EH (cell line): ENCODE measurements at regions not wholly inside any gene's neighbourhood (a gene's known extent, or its start where the extent isn't known, plus 50 kb on each side); places are given as distances from the start of the nearest gene placed in this dataset.
A peak's percentile ranks its signal among the peaks of the same experiment; 100 is the strongest.
"Not testable (repeated sequence)": the region's sequence is repeated elsewhere in the genome, so short reads cannot be mapped to it uniquely, and the experiment has no call there.

Source experiments
- DNase-seq: peaks from one replicate; pipeline ENCODE4 v3.0.0-alpha.2; 2015; ENCODE audit warnings: low read depth

GRCh38 chr10:44008270-44008916, 359.7 kb upstream of the ZNF32 start:
- DNase-seq, result peak; percentile 50

DNA sequence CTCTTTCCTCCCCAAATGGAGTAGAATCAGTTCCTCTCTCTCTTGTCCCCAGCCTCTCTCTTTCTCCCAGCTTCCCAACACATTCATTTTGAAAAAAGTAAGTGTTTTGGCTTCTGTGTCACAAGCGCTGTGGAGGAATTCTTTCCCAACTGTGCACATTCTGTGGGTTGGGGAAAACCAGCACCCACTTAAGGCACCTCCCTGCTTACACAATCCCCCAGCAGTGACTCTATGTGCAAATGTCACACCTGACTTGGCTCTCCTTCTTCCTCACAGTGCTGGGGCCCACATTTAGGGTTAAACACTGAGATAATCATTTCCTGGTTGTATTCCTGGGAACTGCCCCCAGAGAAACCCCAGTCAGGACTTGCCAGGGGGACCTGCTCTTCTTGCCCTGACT, 358.1 kb upstream of the ZNF32 start:
- peak; percentile 12 for DNase-seq

GRCh38 chr10:44005788-44006099, 357.1 kb upstream of the ZNF32 start:
- no peak for DNase-seq

DNA sequence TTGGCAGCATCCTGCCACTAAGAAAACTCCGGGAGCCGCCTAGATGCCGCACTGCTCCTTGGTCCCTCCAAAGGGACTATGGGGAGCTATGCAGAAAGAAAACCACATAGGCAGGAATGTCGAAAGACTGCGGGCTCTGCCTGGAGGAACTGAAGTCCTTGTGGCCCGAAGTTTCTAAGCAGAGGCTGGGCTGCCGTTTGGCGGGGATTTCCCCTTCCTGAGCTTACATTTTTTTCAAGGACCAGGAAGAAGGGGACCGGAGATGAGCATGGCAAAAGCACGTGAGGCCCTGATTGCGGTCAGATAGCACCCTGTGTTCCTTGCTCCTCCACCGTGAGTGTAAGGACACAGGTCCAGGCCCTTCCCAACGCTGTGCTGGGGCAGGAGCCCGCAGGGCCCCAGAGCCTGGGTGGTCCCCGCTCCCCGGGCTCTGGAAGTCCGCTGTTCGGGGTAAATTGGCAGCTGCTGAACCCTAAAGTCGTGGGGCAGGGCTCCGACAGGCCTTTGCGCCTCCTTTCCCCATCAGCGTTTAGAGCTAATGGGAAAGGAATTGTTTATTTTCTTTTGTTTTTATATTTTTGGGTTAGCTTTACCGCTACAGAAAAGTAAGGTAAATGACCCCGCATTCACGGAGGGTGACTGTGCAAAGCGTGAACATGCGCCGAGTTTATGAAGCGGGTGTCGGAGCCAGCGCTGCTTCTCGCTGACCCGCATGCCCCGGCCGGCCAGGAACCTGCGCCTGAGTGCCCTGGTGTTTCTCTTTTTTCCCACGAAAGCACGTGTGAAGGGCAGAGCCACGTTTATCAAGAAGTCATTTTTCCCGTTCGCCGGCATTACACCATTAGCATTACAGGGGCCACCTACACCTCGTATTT, 356.5 kb upstream of the ZNF32 start:
- DNase-seq, result no peak

DNA sequence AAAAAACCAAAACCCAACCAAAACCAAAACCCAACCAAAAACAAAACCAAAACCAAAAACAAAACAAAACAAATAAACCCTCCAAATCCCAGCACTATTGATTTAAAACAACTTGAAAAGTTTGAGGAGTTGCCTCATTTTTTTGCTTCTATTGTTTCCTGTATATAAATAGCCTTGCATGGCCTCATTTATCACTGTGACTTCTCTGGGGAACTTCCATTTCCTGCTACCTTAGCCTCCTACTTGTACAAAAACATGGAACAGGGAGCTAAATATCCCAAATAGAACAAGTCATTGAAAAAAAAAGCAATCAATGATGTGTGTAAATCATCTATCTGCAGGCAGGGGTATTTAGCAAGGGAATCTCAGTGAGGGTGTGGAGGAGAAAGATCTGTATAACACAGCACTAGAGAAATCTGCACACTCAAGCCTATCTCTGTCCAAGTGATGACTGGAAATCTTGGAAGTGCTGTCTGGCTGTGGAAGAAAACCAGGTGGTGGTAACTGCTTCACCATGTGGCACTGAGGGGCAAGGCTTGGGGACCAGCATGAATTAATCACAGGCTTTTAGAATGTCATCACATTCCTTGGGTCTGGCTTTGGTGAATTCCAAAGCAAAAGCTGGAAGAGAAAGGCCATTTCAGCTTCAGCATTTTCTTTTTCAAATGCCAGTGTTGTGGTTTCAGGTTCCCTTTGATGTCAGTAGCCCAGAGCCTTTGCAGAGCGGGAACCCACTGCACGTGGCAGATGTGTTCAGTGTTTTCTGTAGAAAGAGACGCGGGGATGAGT, 349.5 kb upstream of the ZNF32 start:
- peak; percentile 62 for DNase-seq

GRCh38 chr10:43997330-43997729, 348.6 kb upstream of the ZNF32 start:
- no peak for DNase-seq

DNA sequence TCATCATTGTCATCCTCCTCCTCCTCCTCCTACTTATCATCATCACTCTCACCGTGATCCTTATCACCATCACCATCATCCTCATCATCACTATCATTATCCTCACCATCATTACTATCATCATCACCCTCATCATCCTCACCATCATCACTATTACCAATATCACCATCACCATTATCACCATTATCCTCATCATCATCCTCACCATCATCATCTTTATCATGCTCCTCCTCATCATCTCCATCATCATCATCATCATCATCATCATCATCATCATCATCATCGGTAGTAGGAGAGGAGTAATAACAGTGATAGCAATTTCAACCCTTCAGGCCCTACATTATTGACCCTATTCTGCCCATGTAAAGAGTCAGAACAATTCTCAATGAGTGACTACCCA, 345.9 kb upstream of the ZNF32 start:
- no peak for DNase-seq

DNA sequence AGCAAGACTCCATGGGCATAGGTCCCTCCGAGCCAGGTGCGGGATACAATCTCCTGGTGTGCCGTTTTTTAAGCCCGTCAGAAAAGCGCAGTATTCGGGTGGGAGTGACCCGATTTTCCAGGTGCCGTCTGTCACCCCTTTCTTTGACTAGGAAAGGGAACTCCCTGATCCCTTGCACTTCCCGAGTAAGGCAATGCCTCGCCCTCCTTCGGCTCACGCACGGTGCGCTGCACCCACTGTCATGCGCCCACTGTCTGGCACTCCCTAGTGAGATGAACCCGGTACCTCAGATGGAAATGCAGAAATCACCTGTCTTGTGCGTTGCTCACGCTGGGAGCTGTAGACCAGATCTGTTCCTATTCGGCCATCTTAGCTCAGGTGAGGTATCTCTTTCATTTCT, 344.1 kb upstream of the ZNF32 start:
- not testable (repeated sequence) for DNase-seq

- DNase-seq, result no peak
Measured at GRCh38 chr10:43986374-43986773, 337.7 kb upstream of the ZNF32 start.

DNA sequence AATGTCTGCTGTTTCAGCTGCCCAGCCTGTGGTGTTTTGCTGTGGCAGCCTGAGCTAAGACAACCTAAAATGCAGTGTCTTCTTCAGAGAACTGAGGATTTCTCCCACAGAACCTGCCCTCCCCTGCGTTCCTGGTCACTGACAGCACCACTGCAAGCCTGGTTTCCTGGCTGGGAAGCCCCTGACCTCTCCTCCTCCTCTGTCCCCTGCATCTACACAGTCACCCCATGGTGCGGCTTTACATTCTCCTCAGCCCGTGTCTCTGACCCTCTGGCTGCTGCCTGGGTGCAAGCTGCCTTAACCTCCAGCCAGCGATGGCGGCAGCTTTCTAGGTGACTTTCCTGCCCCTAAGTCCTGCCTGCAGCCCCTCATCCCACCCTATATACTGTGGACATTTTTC, 337.3 kb upstream of the ZNF32 start:
- no peak for DNase-seq

DNA sequence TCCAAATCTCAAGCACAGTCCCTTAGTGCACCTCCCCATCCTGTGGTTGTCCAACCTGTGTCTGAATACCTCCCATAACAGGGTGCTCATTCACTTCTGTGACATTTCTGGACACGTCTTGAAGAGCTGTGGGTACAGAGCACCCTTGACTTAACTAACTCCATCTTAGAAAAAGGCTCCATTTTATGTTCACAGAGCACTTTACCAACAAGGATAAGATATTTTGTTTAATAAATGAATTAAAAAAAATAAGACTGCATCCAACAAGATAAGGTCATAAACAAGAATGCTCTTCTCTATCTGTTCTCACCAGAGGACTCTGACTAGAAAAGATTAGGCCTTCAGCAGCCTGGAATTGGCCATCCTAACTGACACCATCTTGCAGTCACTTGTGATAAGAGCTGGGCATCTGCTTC, 335.2 kb upstream of the ZNF32 start:
- no peak for DNase-seq

DNA sequence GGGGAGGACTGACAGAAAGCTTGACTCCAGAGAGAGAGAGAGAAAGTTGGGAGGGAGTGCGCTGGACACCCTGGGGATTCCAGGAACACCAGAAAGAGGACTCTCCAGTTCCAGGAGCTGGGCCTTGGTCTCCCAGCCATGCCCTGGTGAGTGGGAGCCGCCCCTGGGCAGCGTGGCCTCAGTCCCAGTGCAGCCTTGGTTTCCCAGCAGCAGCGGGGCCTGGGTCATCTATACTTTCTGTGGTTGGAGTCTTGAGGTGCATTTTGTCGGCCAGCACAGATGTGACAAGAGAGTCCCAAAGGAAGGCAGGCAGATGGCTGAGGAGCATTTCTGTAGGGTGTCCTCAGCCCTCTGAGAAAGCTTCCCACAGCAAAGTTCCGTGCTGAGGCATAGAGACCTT, 334.7 kb upstream of the ZNF32 start:
- DNase-seq, result no peak

- DNase-seq, result no peak
Measured at GRCh38 chr10:43982250-43982649, 333.6 kb upstream of the ZNF32 start.

GRCh38 chr10:43981696-43982095, 333.0 kb upstream of the ZNF32 start:
- no peak for DNase-seq

GRCh38 chr10:43981232-43981631, 332.6 kb upstream of the ZNF32 start:
- peak; percentile 33 for DNase-seq

- no peak for DNase-seq
Measured at GRCh38 chr10:43980715-43981114, 332.0 kb upstream of the ZNF32 start.

DNA sequence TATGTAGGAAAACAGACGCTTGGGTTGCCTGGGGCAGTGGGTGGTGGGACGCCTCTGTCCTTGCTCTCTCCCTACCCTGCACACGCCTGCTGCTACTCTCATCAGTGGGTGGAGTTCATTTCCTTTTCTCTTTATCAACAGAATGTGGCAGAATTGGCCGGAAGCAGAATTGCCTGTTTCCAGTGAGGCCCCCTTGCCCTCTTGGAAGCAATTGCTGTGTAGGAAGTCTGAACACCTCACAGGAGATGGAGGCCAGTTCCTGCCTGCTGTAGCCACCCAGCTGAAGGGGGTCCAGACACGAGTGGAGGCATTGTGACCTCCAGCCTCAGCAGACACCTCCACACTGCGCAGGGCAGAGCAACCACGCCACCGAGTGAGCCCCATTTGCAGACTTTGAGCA, 331.6 kb upstream of the ZNF32 start:
- no peak for DNase-seq

GRCh38 chr10:43979551-43979950, 330.9 kb upstream of the ZNF32 start:
- no peak for DNase-seq

DNA sequence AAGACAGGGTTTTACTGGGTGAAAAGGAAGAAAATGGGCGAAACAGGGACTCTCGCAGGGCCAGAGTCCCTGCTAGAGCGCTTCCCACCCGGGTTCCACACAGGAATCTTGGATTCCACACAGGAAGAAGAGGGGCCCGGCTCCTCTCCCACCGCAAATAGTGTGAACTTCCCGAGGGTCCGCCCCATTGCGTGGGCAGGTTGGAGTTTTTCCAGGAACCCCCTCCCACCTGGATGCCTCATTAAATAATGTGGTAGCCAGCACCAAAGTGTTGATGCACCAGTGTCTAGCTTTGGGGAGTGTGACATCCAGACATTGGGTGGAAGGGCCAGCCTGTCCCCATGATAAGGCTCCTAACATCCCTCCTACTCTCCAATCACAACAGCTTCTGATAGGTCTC, 330.3 kb upstream of the ZNF32 start:
- DNase-seq, result no peak

- no peak for DNase-seq
Measured at GRCh38 chr10:43978091-43978490, 329.4 kb upstream of the ZNF32 start.

GRCh38 chr10:43976292-43976691, 327.6 kb upstream of the ZNF32 start:
- no peak for DNase-seq

DNA sequence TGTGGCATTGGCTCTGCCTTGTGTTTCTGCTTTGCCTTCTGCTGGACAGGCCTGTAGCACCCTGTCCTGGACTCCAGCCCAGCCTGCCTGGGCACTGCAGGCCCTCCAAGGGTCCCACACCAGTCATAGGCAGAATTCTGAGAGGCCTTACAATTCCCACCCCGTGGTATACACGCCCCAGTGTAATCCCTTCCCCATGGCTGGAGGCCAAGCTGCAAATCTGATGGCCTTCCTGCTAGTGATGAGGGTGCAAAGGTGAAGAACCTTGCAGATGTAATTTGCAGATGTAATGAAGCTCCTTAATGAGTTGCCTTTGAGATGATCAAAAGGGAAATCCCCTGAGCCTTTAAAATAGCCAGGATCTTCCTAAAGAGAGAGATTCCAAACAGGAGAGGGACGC, 325.1 kb upstream of the ZNF32 start:
- no peak for DNase-seq
